Neutrophil (primary cell): ENCODE measurements at regions not wholly inside any gene's neighbourhood (a gene's known extent, or its start where the extent isn't known, plus 50 kb on each side); places are given as distances from the start of the nearest gene placed in this dataset.

ENCODE experiments used
- H3K27ac ChIP-seq: fragments of 200-600 bp; sonication (generic); 2 replicates; pipeline ENCODE4 v1.5.1; 2016; ENCODE audit warnings: mild to moderate bottlenecking, moderate library complexity
- H3K27me3 ChIP-seq: fragments of 200-600 bp; sonication (generic); 2 replicates; pipeline ENCODE4 v1.6.0; 2016; ENCODE audit warnings: mild to moderate bottlenecking
- H3K36me3 ChIP-seq: fragments of 200-600 bp; sonication (generic); 2 replicates; pipeline ENCODE4 v1.5.1; 2017
- H3K4me1 ChIP-seq, 2 experiments: fragments of 200-600 bp in 1 of 2; sonication (generic) in 1 of 2; 1 replicate in 1 of 2; 2 replicates in 1 of 2; pipeline versions ENCODE4 v1.5.1 to v1.6.1; 2013 to 2016; ENCODE audit warnings: low read depth in 1 of 2, low read length in 1 of 2, mild to moderate bottlenecking in 1 of 2, moderate library complexity in 1 of 2; ENCODE audit not compliant: control insufficient read depth in 1 of 2, insufficient read depth in 1 of 2
- H3K4me3 ChIP-seq, 2 experiments: fragments of 200-600 bp in 1 of 2; sonication (generic) in 1 of 2; 1 replicate in 1 of 2; 2 replicates in 1 of 2; pipeline ENCODE4 v1.5.1; 2013 to 2016; ENCODE audit warnings: low read depth in 1 of 2, low read length in 1 of 2, mild to moderate bottlenecking in 1 of 2, moderate library complexity in 1 of 2
- H3K9me3 ChIP-seq: fragments of 200-600 bp; sonication (generic); 2 replicates; pipeline ENCODE4 v1.5.1; 2016
- TF ChIP-seq, protein P1 (sequence below): fragments of 200-600 bp; sonication (generic); IDR thresholded peaks from 2 replicates; pipeline ENCODE4 v1.5.1; 2016; ENCODE audit warnings: antibody characterized with exemption

DNA sequence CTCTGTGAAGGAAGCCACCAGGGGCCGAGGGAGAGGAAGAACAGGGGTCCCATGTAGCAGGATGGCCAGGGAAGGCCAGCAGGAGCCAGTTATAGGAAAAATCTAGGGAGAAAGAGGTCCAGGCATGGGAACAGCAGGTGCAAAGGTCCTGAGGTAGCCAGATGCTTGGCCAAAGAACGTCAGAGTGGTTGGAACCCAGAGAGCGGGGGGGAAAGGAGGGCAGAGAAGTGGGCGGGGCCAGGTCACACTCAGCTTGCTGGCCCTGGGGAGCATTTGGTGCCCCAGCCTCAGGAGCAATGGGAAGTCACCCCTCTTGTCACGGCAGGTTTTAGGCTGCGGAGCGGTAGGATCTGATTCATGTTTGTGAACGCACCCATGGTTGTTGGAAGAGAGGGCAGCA, 180.5 kb downstream of the PHETA1 start:
- TF ChIP-seq, protein P1, sequence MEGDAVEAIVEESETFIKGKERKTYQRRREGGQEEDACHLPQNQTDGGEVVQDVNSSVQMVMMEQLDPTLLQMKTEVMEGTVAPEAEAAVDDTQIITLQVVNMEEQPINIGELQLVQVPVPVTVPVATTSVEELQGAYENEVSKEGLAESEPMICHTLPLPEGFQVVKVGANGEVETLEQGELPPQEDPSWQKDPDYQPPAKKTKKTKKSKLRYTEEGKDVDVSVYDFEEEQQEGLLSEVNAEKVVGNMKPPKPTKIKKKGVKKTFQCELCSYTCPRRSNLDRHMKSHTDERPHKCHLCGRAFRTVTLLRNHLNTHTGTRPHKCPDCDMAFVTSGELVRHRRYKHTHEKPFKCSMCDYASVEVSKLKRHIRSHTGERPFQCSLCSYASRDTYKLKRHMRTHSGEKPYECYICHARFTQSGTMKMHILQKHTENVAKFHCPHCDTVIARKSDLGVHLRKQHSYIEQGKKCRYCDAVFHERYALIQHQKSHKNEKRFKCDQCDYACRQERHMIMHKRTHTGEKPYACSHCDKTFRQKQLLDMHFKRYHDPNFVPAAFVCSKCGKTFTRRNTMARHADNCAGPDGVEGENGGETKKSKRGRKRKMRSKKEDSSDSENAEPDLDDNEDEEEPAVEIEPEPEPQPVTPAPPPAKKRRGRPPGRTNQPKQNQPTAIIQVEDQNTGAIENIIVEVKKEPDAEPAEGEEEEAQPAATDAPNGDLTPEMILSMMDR: no peak
- Histone ChIP-seq H3K4me1 (no peaks in the 10 kb centered on the region), H3K36me3 (no peaks in the 10 kb centered on the region), H3K27ac (no peak overlapping the region), H3K9me3 (no peaks in the 10 kb centered on the region), H3K4me3 (no peak overlapping the region), H3K27me3 (no peaks in the 10 kb centered on the region)

DNA sequence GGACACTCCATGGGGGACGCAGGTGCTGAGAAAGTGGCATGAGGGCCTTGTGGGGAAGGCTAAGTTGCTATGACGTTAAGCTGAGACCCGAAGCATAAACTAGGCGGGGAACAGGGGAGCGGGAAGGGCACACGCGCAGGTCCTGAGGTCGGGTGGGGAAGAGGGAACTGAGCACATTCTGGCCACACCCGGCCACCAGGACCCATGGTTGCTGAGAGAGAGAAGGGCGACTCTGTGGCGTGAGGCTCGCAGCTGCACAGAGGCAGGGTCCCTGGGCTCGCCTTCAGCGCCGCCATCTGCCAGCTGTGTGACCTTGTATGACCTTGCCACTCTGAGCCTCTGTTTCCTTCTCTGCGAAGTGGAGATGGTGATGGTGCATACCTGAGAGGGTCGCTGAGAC, 182.5 kb downstream of the PHETA1 start:
- TF ChIP-seq, protein P1: no peak
- Histone ChIP-seq H3K27ac (no peak overlapping the region), H3K27me3 (no peaks in the 10 kb centered on the region), H3K36me3 (no peaks in the 10 kb centered on the region), H3K4me1 (peaks cover 8% of the 10 kb centered on the region in 2 experiments), H3K9me3 (no peaks in the 10 kb centered on the region), H3K4me3 (no peak overlapping the region)

DNA sequence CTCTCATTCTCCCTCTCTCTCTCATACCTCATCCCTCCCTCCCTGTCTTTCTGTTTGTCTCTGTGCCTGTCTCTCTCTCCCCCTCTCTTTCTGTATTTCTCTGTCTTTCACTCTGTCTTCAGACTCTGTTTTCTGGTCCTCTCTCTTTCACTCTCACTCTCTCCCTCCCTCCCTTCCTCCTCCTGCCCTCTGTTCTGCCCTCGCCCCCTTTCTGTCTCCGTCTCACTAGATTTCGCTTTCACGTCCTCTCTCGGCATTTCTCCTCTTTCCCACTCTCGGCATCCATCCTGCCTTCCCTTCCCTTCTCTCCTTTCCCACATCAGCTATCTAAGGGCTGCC, 183.0 kb downstream of the PHETA1 start:
- Histone ChIP-seq H3K27me3 (no peaks in the 10 kb centered on the region), H3K36me3 (no peaks in the 10 kb centered on the region), H3K9me3 (no peaks in the 10 kb centered on the region), H3K27ac (no peak overlapping the region), H3K4me3 (no peak overlapping the region), H3K4me1 (peaks cover 12 to 13% of the 10 kb centered on the region in 2 experiments)
- TF ChIP-seq, protein P1: no peak

DNA sequence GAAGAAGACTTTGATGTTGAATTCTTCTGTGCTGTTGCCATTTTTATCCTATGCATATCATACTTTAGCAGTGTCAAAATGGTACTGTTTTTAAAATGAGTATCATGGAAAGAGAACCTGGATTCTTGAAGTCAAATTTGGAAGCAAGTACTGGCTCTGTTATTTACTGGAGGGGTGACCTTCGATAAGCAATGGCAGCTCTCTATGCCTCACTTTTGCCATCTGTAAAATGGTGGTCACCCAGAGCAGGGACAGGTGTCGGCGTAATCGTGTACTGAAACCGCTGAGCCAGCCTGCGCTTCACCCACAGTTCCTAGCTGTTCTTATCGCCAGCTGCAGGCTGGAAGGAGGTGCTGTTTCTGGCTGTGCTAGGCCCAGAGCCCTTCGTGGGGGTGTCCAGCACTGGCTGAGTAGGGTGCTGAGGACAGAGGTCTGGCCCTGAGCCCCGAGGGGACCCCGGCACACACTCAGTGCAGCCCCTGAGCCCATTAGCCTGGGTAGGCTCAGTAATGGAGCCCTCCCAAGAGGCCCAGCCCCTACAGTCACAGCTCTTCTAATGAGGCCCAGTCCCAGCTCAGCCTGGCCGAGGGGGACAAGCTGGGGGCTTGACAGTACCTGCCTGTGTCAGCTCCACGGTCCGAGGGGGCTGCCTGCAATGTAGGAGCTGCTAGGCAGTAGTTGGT, 183.5 kb downstream of the PHETA1 start:
- H3K27me3 ChIP-seq: no peaks in the 10 kb centered on the region
- H3K36me3 ChIP-seq: no peaks in the 10 kb centered on the region
- peaks cover 18% of the 10 kb centered on the region in 2 experiments for H3K4me1 ChIP-seq
- H3K9me3 ChIP-seq: no peaks in the 10 kb centered on the region
- H3K4me3 ChIP-seq: no peak overlapping the region
- H3K27ac ChIP-seq: no peak overlapping the region
- TF ChIP-seq, protein P1: no peak

DNA sequence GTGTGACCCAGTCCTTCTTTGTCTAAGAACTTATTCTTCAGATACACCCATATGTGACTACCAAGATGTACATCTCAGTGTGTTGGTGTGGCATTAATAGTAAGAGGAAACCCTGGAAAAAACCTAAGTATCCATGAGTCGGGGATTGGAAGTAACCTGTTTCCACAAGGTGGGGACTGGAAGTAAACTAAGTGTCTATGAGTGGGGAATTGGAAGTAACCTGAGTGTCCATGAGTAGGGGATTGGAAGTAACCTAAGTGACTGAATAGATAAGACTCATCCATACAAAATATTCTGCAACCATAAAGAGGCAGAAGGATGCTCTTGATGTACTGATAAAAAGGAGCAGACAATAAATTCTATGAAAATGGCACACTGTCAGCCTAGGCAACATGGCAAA, 184.7 kb downstream of the PHETA1 start:
- peaks cover 29 to 30% of the 10 kb centered on the region in 2 experiments for H3K4me1 ChIP-seq
- TF ChIP-seq, protein P1: no peak
- no peak overlapping the region for H3K27ac ChIP-seq

More for the DNA sequence above, 184.7 kb downstream of the PHETA1 start:
- H3K4me3 ChIP-seq: no peak overlapping the region
- no peaks in the 10 kb centered on the region for H3K9me3 ChIP-seq
- no peaks in the 10 kb centered on the region for H3K27me3 ChIP-seq
- H3K36me3 ChIP-seq: no peaks in the 10 kb centered on the region
